HepG2 (cell line): ENCODE measurements at regions not wholly inside any gene's neighbourhood (a gene's known extent, or its start where the extent isn't known, plus 50 kb on each side); places are given as distances from the start of the nearest gene placed in this dataset.

Source experiments
- ATAC-seq: fragments of 200-7000 bp; cut with Tn5 transposase; 3 replicates; pipeline ENCODE4 v1.9.1; 2020; ENCODE audit warnings: mild to moderate bottlenecking, moderate library complexity
- BruUV-seq: library from RNA; stranded (reverse); fragments of 400-500 nt; replicated peaks from 2 replicates; lab custom pipeline; 2021; lab: Mats Ljungman, UMichigan
- CTCF ChIA-PET: fragments of 300-600 bp; formaldehyde crosslinking; extraction: SDS; loops from one replicate; lab custom pipeline; 2021; ENCODE audit warnings: low total read pairs, inconsistent platforms, low intra/inter-chr PET ratio; lab: Yijun Ruan, JAX
- POLR2A ChIA-PET: fragments of 350-600 bp; sonication (Branson Sonifier 250); formaldehyde crosslinking; loops from one replicate; lab custom pipeline; 2020; ENCODE audit warnings: antibody characterized with exemption, inconsistent platforms; lab: Yijun Ruan, JAX
- DNase-seq: peaks from one replicate; pipeline ENCODE4 v3.0.0-alpha.2; 2015; ENCODE audit warnings: low spot score
- FAIRE-seq: peaks from 3 replicates; lab custom pipeline; 2011; peaks lifted over from hg19 to GRCh38; lab: Jason Lieb, UNC
- H2AFZ ChIP-seq: one replicate; pipeline ENCODE4 v1.6.1; 2011; ENCODE audit warnings: low read length, inconsistent platforms
- H3K27ac ChIP-seq: fragments of 300-600 bp; 3 replicates; pipeline ENCODE4 v1.8.0; 2011; ENCODE audit warnings: mixed run types, mild to moderate bottlenecking, mixed read lengths, low read length, inconsistent platforms; ENCODE audit not compliant: insufficient read depth; ENCODE audit errors: extremely low read length
- H3K27me3 ChIP-seq, 2 experiments: fragments of 200-600 bp in 1 of 2; 2 replicates in 1 of 2; 3 replicates in 1 of 2; pipeline versions ENCODE4 v1.6.0 to v1.8.0; 2011; ENCODE audit warnings: low read length in 2 of 2, mild to moderate bottlenecking in 2 of 2, moderate library complexity in 2 of 2, inconsistent platforms in 1 of 2; ENCODE audit not compliant: insufficient read depth in 2 of 2, control insufficient read depth in 1 of 2
- H3K36me3 ChIP-seq, 2 experiments: fragments of 200-600 bp in 1 of 2; replicated peaks in 1 of 2; 2 replicates in 1 of 2; 3 replicates in 1 of 2; pipeline versions ENCODE4 v1.5.1 to v1.8.0; 2011; ENCODE audit warnings: low read length in 2 of 2, inconsistent platforms in 1 of 2; ENCODE audit not compliant: insufficient read depth in 2 of 2, control insufficient read depth in 1 of 2
- H3K4me1 ChIP-seq: 2 replicates; pipeline ENCODE4 v1.5.1; 2012; ENCODE audit warnings: low read length, inconsistent platforms; ENCODE audit not compliant: insufficient read depth
- H3K4me2 ChIP-seq: 2 replicates; pipeline ENCODE4 v1.6.0; 2011; ENCODE audit warnings: low read depth, low read length, inconsistent platforms
- H3K4me3 ChIP-seq, 3 experiments: fragments of 200-600 bp in 1 of 3; sonication (generic), shearing (Covaris generic) in 1 of 3; replicated peaks in 1 of 3; 2 replicates each; pipeline ENCODE4 v1.5.1; 2011 to 2016; ENCODE audit warnings: low read length in 3 of 3, inconsistent platforms in 2 of 3, low read depth in 2 of 3, mild to moderate bottlenecking in 2 of 3, control low read depth in 1 of 3, mixed read lengths in 1 of 3; ENCODE audit not compliant: insufficient read depth in 1 of 3
- H3K79me2 ChIP-seq: one replicate; pipeline ENCODE4 v1.6.1; 2011; ENCODE audit warnings: low read length, inconsistent platforms; ENCODE audit not compliant: insufficient read depth
- H3K9ac ChIP-seq: 2 replicates; pipeline ENCODE4 v1.6.0; 2011; ENCODE audit warnings: mild to moderate bottlenecking, low read depth, low read length, inconsistent platforms; ENCODE audit not compliant: insufficient read depth
- H3K9me3 ChIP-seq: 2 replicates; pipeline ENCODE4 v1.5.1; 2012; ENCODE audit warnings: mild to moderate bottlenecking, low read length
- H4K20me1 ChIP-seq: 2 replicates; pipeline ENCODE4 v1.6.0; 2011; ENCODE audit warnings: inconsistent platforms, mild to moderate bottlenecking, low read length, moderate library complexity; ENCODE audit not compliant: insufficient read depth
- ATRX ChIP-seq: sonication (generic); formaldehyde crosslinking; IDR thresholded peaks from 2 replicates; pipeline ENCODE4 v1.4.0; 2020; ENCODE audit warnings: missing genetic modification reagents, borderline replicate concordance
- CENPT ChIP-seq: sonication (generic); formaldehyde crosslinking; IDR thresholded peaks from 2 replicates; pipeline ENCODE4 v1.8.0; 2022; ENCODE audit warnings: low read depth, mild to moderate bottlenecking, moderate library complexity, missing genetic modification reagents
- NAIF1 ChIP-seq: sonication (generic); formaldehyde crosslinking; IDR thresholded peaks from 2 replicates; pipeline ENCODE4 v1.5.0; 2020; ENCODE audit warnings: mild to moderate bottlenecking, missing genetic modification reagents, borderline replicate concordance
- NFYB ChIP-seq: sonication (generic); formaldehyde crosslinking; IDR thresholded peaks from 2 replicates; pipeline ENCODE4 v1.4.0; 2020; ENCODE audit warnings: missing genetic modification reagents
- NR2F2 ChIP-seq: IDR thresholded peaks from 2 replicates; pipeline ENCODE4 v1.6.1; 2012; ENCODE audit warnings: low read depth, inconsistent platforms, borderline replicate concordance
- PLSCR1 ChIP-seq: sonication (generic); formaldehyde crosslinking; IDR thresholded peaks from 2 replicates; pipeline ENCODE4 v1.5.0; 2020; ENCODE audit warnings: missing genetic modification reagents, mild to moderate bottlenecking, borderline replicate concordance
- RARG ChIP-seq: sonication (generic); formaldehyde crosslinking; IDR thresholded peaks from 2 replicates; pipeline ENCODE4 v1.4.0; 2020; ENCODE audit warnings: low read depth, mild to moderate bottlenecking, missing genetic modification reagents
- SMYD3 ChIP-seq: sonication (generic); formaldehyde crosslinking; IDR thresholded peaks from 2 replicates; pipeline ENCODE4 v1.8.1; 2023; ENCODE audit warnings: mild to moderate bottlenecking, missing genetic modification reagents
- SRF ChIP-seq: IDR thresholded peaks from 2 replicates; pipeline ENCODE4 v1.6.1; 2011; ENCODE audit warnings: mild to moderate bottlenecking, low read depth, low read length, moderate library complexity
- ZFAT ChIP-seq: sonication (generic); formaldehyde crosslinking; conservative IDR thresholded peaks from 2 replicates; pipeline ENCODE4 v1.8.1; 2023; ENCODE audit warnings: missing genetic modification reagents, inconsistent platforms
- ZNF124 ChIP-seq: sonication (generic); formaldehyde crosslinking; IDR thresholded peaks from 2 replicates; pipeline ENCODE4 v1.4.0; 2020; ENCODE audit warnings: missing genetic modification reagents
- ZNF317 ChIP-seq: sonication (generic); formaldehyde crosslinking; IDR thresholded peaks from 2 replicates; pipeline ENCODE4 v1.5.0; 2020; ENCODE audit warnings: mild to moderate bottlenecking, missing genetic modification reagents
- ZNF329 ChIP-seq: sonication (generic); formaldehyde crosslinking; IDR thresholded peaks from 2 replicates; pipeline ENCODE4 v1.9.0; 2021; ENCODE audit warnings: low read depth, mild to moderate bottlenecking, missing genetic modification reagents
- WGBS: methylation state at CpG from one replicate; pipeline ENCODE4 v1.1.6; 2017; ENCODE audit warnings: low lambda C conversion rate; 5-methylcytosine and 5-hydroxymethylcytosine counted together
- in situ Hi-C: cut with HindIII; loops from 2 replicates; pipeline ENCODE4 v1.10.0; 2017; ENCODE audit warnings: low pct_unique_long_range_greater_than_20kb; ENCODE audit not compliant: extremely low pct_ligation_motif_present
- intact Hi-C: fragments of 100-400 bp; cut with micrococcal nuclease; formaldehyde crosslinking; loops from one replicate; pipeline ENCODE4 v1.10.0; 2022; ENCODE audit not compliant: unreplicated experiment

- ATAC-seq (peak; percentile 89), FAIRE-seq (no peak), DNase-seq (peak; percentile 41)
- in situ Hi-C loops = no loop called here
- no peak overlapping the region for H3K9ac ChIP-seq
- no TSS peak for BruUV-seq
- intact Hi-C loops = no loop called here
- no peaks in the 10 kb centered on the region for H3K9me3 ChIP-seq
- POLR2A ChIA-PET = no interaction called here
- CTCF ChIA-PET = no interaction called here
- H3K4me1 ChIP-seq = 0 out of 2 replicates have a peak, but pooled peaks cover 5% of the 10 kb centered on the region
- TF ChIP-seq NFYB (peak; percentile 35; the same call in 1 of the 2 replicates), ZFAT (CRISPR knock-in tag) (no peak), SRF (peak; percentile 59; the same call in 1 of the 2 replicates)
- no peaks in the 10 kb centered on the region for H3K79me2 ChIP-seq
- no peaks in the 10 kb centered on the region for H4K20me1 ChIP-seq
- peaks cover 2 to 26% of the 10 kb centered on the region in 2 experiments; a peak in 3 of 5 replicates for H3K27me3 ChIP-seq
- no peak overlapping the region for H3K4me2 ChIP-seq
- no peak overlapping the region for H3K27ac ChIP-seq
- no peak overlapping the region for H3K4me3 ChIP-seq
- H2AFZ ChIP-seq = no peak overlapping the region
- 0% methylated on average over 1 of the region's 1 CpG for WGBS
- no peaks in the 10 kb centered on the region for H3K36me3 ChIP-seq
Observed at GRCh38 chr11:19342036-19342435, 101.3 kb upstream of the E2F8 start.

GRCh38 chr11:19338375-19338774 lies 97.6 kb upstream of the E2F8 start:
- TF ChIP-seq RARG (no peak), CENPT (CRISPR knock-in tag) (no peak), ZNF317 (CRISPR knock-in tag) (no peak), ZNF124 (CRISPR knock-in tag) (no peak), PLSCR1 (CRISPR knock-in tag) (no peak), ZNF329 (no peak), NR2F2 (no peak), NAIF1 (CRISPR knock-in tag) (no peak), ATRX (no peak), SMYD3 (CRISPR knock-in tag) (no peak)
- in situ Hi-C loops = no loop called here
- no peaks in the 10 kb centered on the region for H4K20me1 ChIP-seq
- no peak overlapping the region for H3K4me3 ChIP-seq
- no peak overlapping the region for H3K4me2 ChIP-seq
- 3% methylated on average over 3 of the region's 3 CpGs for WGBS
- peaks cover 0 to 4% of the 10 kb centered on the region in 2 experiments; a peak in 1 of 5 replicates for H3K27me3 ChIP-seq
- H3K27ac ChIP-seq = no peak overlapping the region
- no peaks in the 10 kb centered on the region for H3K36me3 ChIP-seq
- H3K79me2 ChIP-seq = no peaks in the 10 kb centered on the region
- intact Hi-C loops = no loop called here
- H3K4me1 ChIP-seq = 0 out of 2 replicates have a peak, but pooled peaks cover 5% of the 10 kb centered on the region
- FAIRE-seq = no peak
- ChIA-PET CTCF (no interaction called here), POLR2A (no interaction called here)
- H3K9ac ChIP-seq = no peak overlapping the region
- BruUV-seq = no TSS peak
- no peaks in the 10 kb centered on the region for H3K9me3 ChIP-seq
- no peak for ATAC-seq
- no peak for DNase-seq
- no peak overlapping the region for H2AFZ ChIP-seq
